DND-41 (cell line): ENCODE measurements at regions not wholly inside any gene's neighbourhood (a gene's known extent, or its start where the extent isn't known, plus 50 kb on each side); places are given as distances from the start of the nearest gene placed in this dataset.

Source experiments
- ATAC-seq: fragments of 200-7000 bp; cut with Tn5 transposase; 3 replicates; pipeline ENCODE4 v1.9.1; 2021; ENCODE audit warnings: low read depth; ENCODE audit not compliant: insufficient read depth
- DNase-seq: peaks from one replicate; pipeline ENCODE4 v3.0.0-alpha.2; 2020
- H2AFZ ChIP-seq: 2 replicates; pipeline ENCODE4 v1.6.0; 2012; ENCODE audit warnings: low read depth, low read length
- H3K27ac ChIP-seq: 2 replicates; pipeline ENCODE4 v1.5.1; 2012; ENCODE audit warnings: low read length, inconsistent platforms
- H3K27me3 ChIP-seq: fragments of 200-600 bp; sonication (generic); 2 replicates; pipeline ENCODE4 v1.6.0; 2012; ENCODE audit warnings: low read length, mild to moderate bottlenecking, inconsistent platforms; ENCODE audit not compliant: insufficient read depth, poor library complexity
- H3K36me3 ChIP-seq: 2 replicates; pipeline ENCODE4 v1.5.1; 2012; ENCODE audit warnings: low read length, inconsistent platforms; ENCODE audit not compliant: insufficient read depth
- H3K4me1 ChIP-seq: 2 replicates; pipeline ENCODE4 v1.5.1; 2012; ENCODE audit warnings: mild to moderate bottlenecking, low read length; ENCODE audit not compliant: insufficient read depth
- H3K4me2 ChIP-seq: 2 replicates; pipeline ENCODE4 v1.6.0; 2012; ENCODE audit warnings: mild to moderate bottlenecking, moderate library complexity, low read length, inconsistent platforms; ENCODE audit not compliant: insufficient read depth
- H3K4me3 ChIP-seq, 2 experiments: fragments of 200-600 bp in 1 of 2; shearing (Covaris generic) in 1 of 2; 2 replicates each; pipeline ENCODE4 v1.5.1; 2012 to 2016; ENCODE audit warnings: inconsistent platforms in 2 of 2, low read length in 2 of 2, mild to moderate bottlenecking in 2 of 2, low read depth in 1 of 2, moderate library complexity in 1 of 2
- H3K79me2 ChIP-seq: 2 replicates; pipeline ENCODE4 v1.6.0; 2012; ENCODE audit warnings: low read length, inconsistent platforms; ENCODE audit not compliant: insufficient read depth
- H3K9ac ChIP-seq: 2 replicates; pipeline ENCODE4 v1.6.0; 2012; ENCODE audit warnings: low read depth, mild to moderate bottlenecking, inconsistent platforms, low read length, moderate library complexity
- H3K9me3 ChIP-seq: 2 replicates; pipeline ENCODE4 v1.5.1; 2012; ENCODE audit warnings: low read length, moderate library complexity, mild to moderate bottlenecking, inconsistent platforms; ENCODE audit not compliant: insufficient read depth, severe bottlenecking
- H4K20me1 ChIP-seq: 2 replicates; pipeline ENCODE4 v1.6.0; 2012; ENCODE audit warnings: low read length; ENCODE audit not compliant: insufficient read depth
- CTCF ChIP-seq: IDR thresholded peaks from 2 replicates; pipeline ENCODE4 v1.5.1; 2012; ENCODE audit warnings: borderline replicate concordance, low read length, moderate library complexity, mild to moderate bottlenecking; ENCODE audit not compliant: poor library complexity, severe bottlenecking; ENCODE audit errors: extremely low read depth
- EZH2 ChIP-seq: IDR thresholded peaks from 3 replicates; pipeline ENCODE4 v1.6.1; 2012; ENCODE audit warnings: borderline replicate concordance, low read depth, mild to moderate bottlenecking, moderate library complexity, low read length, inconsistent platforms; ENCODE audit not compliant: severe bottlenecking

GRCh38 chr9:13862654-13863053 lies 451.3 kb downstream of the NFIB start:
- TF ChIP-seq CTCF (no peak), EZH2 (no peak)
- no peak for DNase-seq
- no peak overlapping the region for H3K27ac ChIP-seq

GRCh38 chr9:13860946-13861640 lies 452.8 kb downstream of the NFIB start:
- no peaks in the 10 kb centered on the region for H3K27me3 ChIP-seq
- H4K20me1 ChIP-seq: no peaks in the 10 kb centered on the region
- DNase-seq (no peak), ATAC-seq (no peak)
- no peak overlapping the region for H3K4me3 ChIP-seq
- no peak overlapping the region for H3K4me2 ChIP-seq
- H3K9me3 ChIP-seq: no peaks in the 10 kb centered on the region
- H2AFZ ChIP-seq: no peak overlapping the region
- no peaks in the 10 kb centered on the region for H3K79me2 ChIP-seq
- H3K9ac ChIP-seq: no peak overlapping the region
- no peaks in the 10 kb centered on the region for H3K36me3 ChIP-seq
- no peak overlapping the region for H3K27ac ChIP-seq
- TF ChIP-seq EZH2 (no peak), CTCF (no peak)
- H3K4me1 ChIP-seq: no peaks in the 10 kb centered on the region

More at GRCh38 chr9:13862654-13863053, 451.3 kb downstream of the NFIB start:
- H3K4me1 ChIP-seq: no peaks in the 10 kb centered on the region
- no peak overlapping the region for H3K4me3 ChIP-seq
- no peak overlapping the region for H2AFZ ChIP-seq
- no peak for ATAC-seq
- no peak overlapping the region for H3K9ac ChIP-seq
- no peaks in the 10 kb centered on the region for H3K36me3 ChIP-seq
- H3K4me2 ChIP-seq: no peak overlapping the region
- H4K20me1 ChIP-seq: no peaks in the 10 kb centered on the region
- H3K9me3 ChIP-seq: no peaks in the 10 kb centered on the region
- no peaks in the 10 kb centered on the region for H3K27me3 ChIP-seq
- H3K79me2 ChIP-seq: no peaks in the 10 kb centered on the region

GRCh38 chr9:13860019-13860418 lies 453.9 kb downstream of the NFIB start:
- H3K9ac ChIP-seq: no peak overlapping the region
- no peak overlapping the region for H3K27ac ChIP-seq
- H2AFZ ChIP-seq: no peak overlapping the region
- no peaks in the 10 kb centered on the region for H4K20me1 ChIP-seq
- H3K4me2 ChIP-seq: no peak overlapping the region
- no peaks in the 10 kb centered on the region for H3K79me2 ChIP-seq
- H3K27me3 ChIP-seq: no peaks in the 10 kb centered on the region
- DNase-seq (no peak), ATAC-seq (no peak)
- H3K4me3 ChIP-seq: no peak overlapping the region
- no peaks in the 10 kb centered on the region for H3K4me1 ChIP-seq
- no peaks in the 10 kb centered on the region for H3K36me3 ChIP-seq
- H3K9me3 ChIP-seq: no peaks in the 10 kb centered on the region
- TF ChIP-seq EZH2 (no peak), CTCF (no peak)

GRCh38 chr9:13857521-13857920 lies 456.4 kb downstream of the NFIB start:
- H3K79me2 ChIP-seq: no peaks in the 10 kb centered on the region
- H4K20me1 ChIP-seq: no peaks in the 10 kb centered on the region
- H3K4me1 ChIP-seq: no peaks in the 10 kb centered on the region
- ATAC-seq (no peak), DNase-seq (no peak)
- no peak overlapping the region for H3K4me3 ChIP-seq
- H3K27me3 ChIP-seq: no peaks in the 10 kb centered on the region
- no peak overlapping the region for H3K4me2 ChIP-seq
- no peaks in the 10 kb centered on the region for H3K36me3 ChIP-seq
- no peak overlapping the region for H2AFZ ChIP-seq
- TF ChIP-seq EZH2 (no peak), CTCF (no peak)
- no peak overlapping the region for H3K27ac ChIP-seq
- H3K9me3 ChIP-seq: no peaks in the 10 kb centered on the region
- H3K9ac ChIP-seq: no peak overlapping the region
